GM23338 (cell line): ENCODE measurements at regions not wholly inside any gene's neighbourhood (a gene's known extent, or its start where the extent isn't known, plus 50 kb on each side); places are given as distances from the start of the nearest gene placed in this dataset.

Experiments
- ATAC-seq: fragments of 200-7000 bp; cut with Tn5 transposase; 3 replicates; pipeline ENCODE4 v1.9.1; 2020
- DNase-seq: peaks from one replicate; pipeline ENCODE4 v3.0.0-alpha.2; 2015; ENCODE audit warnings: low spot score
- H2AFZ ChIP-seq: fragments of 200-600 bp; sonication (generic); 2 replicates; pipeline ENCODE4 v1.8.0; 2016; ENCODE audit warnings: antibody characterized with exemption, mild to moderate bottlenecking, moderate library complexity
- H3F3A ChIP-seq: fragments of 200-600 bp; sonication (generic); replicated peaks from 2 replicates; pipeline ENCODE4 v1.8.0; 2017; ENCODE audit warnings: antibody characterized with exemption, mixed run types, low read depth
- H3K27ac ChIP-seq: fragments of 200-600 bp; sonication (generic); 2 replicates; pipeline ENCODE4 v1.6.1; 2016; ENCODE audit warnings: low read depth
- H3K27me3 ChIP-seq: fragments of 200-600 bp; sonication (generic); 2 replicates; pipeline ENCODE4 v1.8.0; 2016; ENCODE audit warnings: mild to moderate bottlenecking, mixed run types, moderate library complexity; ENCODE audit not compliant: insufficient read depth
- H3K36me3 ChIP-seq: fragments of 200-600 bp; sonication (generic); 2 replicates; pipeline ENCODE4 v1.8.0; 2016; ENCODE audit warnings: mild to moderate bottlenecking; ENCODE audit not compliant: insufficient read depth
- H3K4me1 ChIP-seq: fragments of 200-600 bp; sonication (generic); 2 replicates; pipeline ENCODE4 v1.8.0; 2016; ENCODE audit warnings: mild to moderate bottlenecking, moderate library complexity; ENCODE audit not compliant: insufficient read depth
- H3K4me2 ChIP-seq: fragments of 200-600 bp; sonication (generic); 2 replicates; pipeline ENCODE4 v1.7.1; 2017; ENCODE audit warnings: mixed run types
- H3K4me3 ChIP-seq: fragments of 200-600 bp; sonication (generic); 2 replicates; pipeline ENCODE4 v1.6.1; 2016; ENCODE audit warnings: mixed run types
- H3K79me2 ChIP-seq: fragments of 200-600 bp; sonication (generic); replicated peaks from 2 replicates; pipeline ENCODE4 v1.8.0; 2017; ENCODE audit warnings: mild to moderate bottlenecking; ENCODE audit not compliant: insufficient read depth
- H3K9me2 ChIP-seq: fragments of 200-600 bp; sonication (generic); 2 replicates; pipeline ENCODE4 v1.8.0; 2017; ENCODE audit not compliant: insufficient read depth
- H4K20me1 ChIP-seq: fragments of 200-600 bp; sonication (generic); replicated peaks from 2 replicates; pipeline ENCODE4 v1.8.0; 2017; ENCODE audit warnings: mild to moderate bottlenecking; ENCODE audit not compliant: insufficient read depth
- H3K27ac Mint-ChIP-seq: 2 replicates; pipeline ENCODE4 v1.8.0; 2020; ENCODE audit warnings: inconsistent platforms, mild to moderate bottlenecking, moderate library complexity, mixed read lengths
- H3K27me3 Mint-ChIP-seq: 3 replicates; pipeline ENCODE4 v1.8.0; 2022; ENCODE audit warnings: low read depth, mild to moderate bottlenecking, moderate library complexity, mixed read lengths, inconsistent platforms; ENCODE audit not compliant: insufficient read depth, poor library complexity
- H3K36me3 Mint-ChIP-seq: 3 replicates; pipeline ENCODE4 v1.8.0; 2021; ENCODE audit warnings: low read depth, mild to moderate bottlenecking, inconsistent platforms, moderate library complexity, mixed read lengths
- H3K4me1 Mint-ChIP-seq: 3 replicates; pipeline ENCODE4 v1.8.0; 2020; ENCODE audit warnings: mild to moderate bottlenecking, inconsistent platforms, mixed read lengths
- H3K4me3 Mint-ChIP-seq: 3 replicates; pipeline ENCODE4 v1.8.0; 2021; ENCODE audit warnings: moderate library complexity, mild to moderate bottlenecking, inconsistent platforms, mixed read lengths
- H3K9me3 Mint-ChIP-seq: 3 replicates; pipeline ENCODE4 v1.8.0; 2020; ENCODE audit warnings: moderate library complexity, mild to moderate bottlenecking, inconsistent platforms, mixed read lengths
- CTCF ChIP-seq, 2 experiments: fragments of 200-600 bp in 1 of 2; sonication (generic) in 1 of 2; conservative IDR thresholded peaks; 2 replicates each; pipeline versions ENCODE4 v1.5.1 to v1.6.1; 2016 to 2017; ENCODE audit warnings: antibody characterized with exemption in 2 of 2, low read depth in 2 of 2, mild to moderate bottlenecking in 2 of 2, moderate library complexity in 1 of 2
- ETS1 ChIP-seq: IDR thresholded peaks from 2 replicates; pipeline ENCODE4 v1.6.1; 2016; ENCODE audit warnings: antibody characterized with exemption
- EZH2 ChIP-seq: fragments of 200-600 bp; sonication (generic); IDR thresholded peaks from one replicate; pipeline ENCODE4 v1.8.0; 2017; ENCODE audit warnings: antibody characterized with exemption, mild to moderate bottlenecking, low read depth; ENCODE audit not compliant: unreplicated experiment
- EZH2phosphoT487 ChIP-seq: fragments of 200-600 bp; sonication (generic); IDR thresholded peaks from one replicate; pipeline ENCODE4 v1.8.1; 2018; ENCODE audit warnings: antibody characterized with exemption; ENCODE audit not compliant: unreplicated experiment
- JUNB ChIP-seq: IDR thresholded peaks from one replicate; pipeline ENCODE4 v1.6.1; 2016; ENCODE audit warnings: antibody characterized with exemption; ENCODE audit not compliant: unreplicated experiment
- NANOG ChIP-seq: IDR thresholded peaks from 2 replicates; pipeline ENCODE4 v1.6.1; 2016; ENCODE audit warnings: antibody characterized with exemption, borderline replicate concordance
- POLR2AphosphoS5 ChIP-seq: IDR thresholded peaks from 2 replicates; pipeline ENCODE4 v1.6.1; 2016; ENCODE audit warnings: antibody characterized with exemption, low read depth
- REST ChIP-seq: IDR thresholded peaks from one replicate; pipeline ENCODE4 v1.6.1; 2018; ENCODE audit warnings: antibody characterized with exemption; ENCODE audit not compliant: unreplicated experiment
- STAT1 ChIP-seq: IDR thresholded peaks from one replicate; pipeline ENCODE4 v1.6.1; 2016; ENCODE audit warnings: antibody characterized with exemption; ENCODE audit not compliant: unreplicated experiment
- ZNF114 ChIP-seq: fragments of 250-450 bp; sonication (Bioruptor Pico); IDR thresholded peaks from 2 replicates; pipeline ENCODE4 v1.5.0; 2020; ENCODE audit warnings: mild to moderate bottlenecking, moderate library complexity
- ZNF331 ChIP-seq: fragments of 250-450 bp; sonication (Bioruptor Pico); IDR thresholded peaks from 2 replicates; pipeline ENCODE4 v1.5.0; 2020; ENCODE audit warnings: low read depth, mild to moderate bottlenecking, moderate library complexity

GRCh38 chrX:20591246-20591645, 324.5 kb upstream of the RPS6KA3 start:
- Histone ChIP-seq H3K4me2 (no peak overlapping the region), H4K20me1 (no peaks in the 10 kb centered on the region), H3K27ac (no peak overlapping the region), H3K9me2 (no peaks in the 10 kb centered on the region), H3K79me2 (no peaks in the 10 kb centered on the region), H3K27me3 (no peaks in the 10 kb centered on the region), H3K4me3 (no peak overlapping the region), H3F3A (no peaks in the 10 kb centered on the region), H3K36me3 (no peaks in the 10 kb centered on the region), H3K4me1 (no peaks in the 10 kb centered on the region), H2AFZ (no peak overlapping the region)
- Mint-ChIP-seq H3K27ac (no peak overlapping the region), H3K4me1 (peaks cover 6% of the 10 kb centered on the region; the same call in 2 of the 3 replicates), H3K36me3 (peaks cover 2% of the 10 kb centered on the region; the same call in 1 of the 3 replicates), H3K4me3 (no peak overlapping the region), H3K9me3 (peaks cover 3% of the 10 kb centered on the region; the same call in 2 of the 3 replicates), H3K27me3 (no peaks in the 10 kb centered on the region)
- ATAC-seq (no peak), DNase-seq (no peak)
- TF ChIP-seq EZH2 (no peak), POLR2AphosphoS5 (no peak), ETS1 (no peak), ZNF331 (no peak), NANOG (no peak)

GRCh38 chrX:20585782-20586181, 319.1 kb upstream of the RPS6KA3 start:
- no peak overlapping the region for H3K27ac Mint-ChIP-seq
- no peak for ATAC-seq
- H3K4me1 Mint-ChIP-seq = peaks cover 6% of the 10 kb centered on the region; the same call in 2 of the 3 replicates
- TF ChIP-seq REST (no peak), NANOG (no peak), EZH2phosphoT487 (no peak), EZH2 (no peak), ETS1 (no peak), STAT1 (no peak), ZNF331 (no peak), POLR2AphosphoS5 (no peak), JUNB (no peak), CTCF (conservative IDR thresholded peaks at IDR 0.05; ENCODE audit: low read depth in 2 of 2) (no peak), ZNF114 (CRISPR knock-in tag) (no peak)

More at GRCh38 chrX:20585782-20586181, 319.1 kb upstream of the RPS6KA3 start:
- peaks cover 3% of the 10 kb centered on the region; the same call in 1 of the 3 replicates for H3K9me3 Mint-ChIP-seq
- no peak overlapping the region for H3K4me3 Mint-ChIP-seq
- H3K4me2 ChIP-seq = no peak overlapping the region
- no peaks in the 10 kb centered on the region for H3F3A ChIP-seq
- no peaks in the 10 kb centered on the region for H3K9me2 ChIP-seq
- no peaks in the 10 kb centered on the region for H3K4me1 ChIP-seq
- H3K36me3 Mint-ChIP-seq = 0 out of 3 replicates have a peak, but pooled peaks cover under 1% of the 10 kb centered on the region
- no peak for DNase-seq
- no peaks in the 10 kb centered on the region for H3K79me2 ChIP-seq
- no peak overlapping the region for H3K4me3 ChIP-seq
- H3K27me3 Mint-ChIP-seq = no peaks in the 10 kb centered on the region
- H2AFZ ChIP-seq = no peak overlapping the region
- H3K27ac ChIP-seq = no peak overlapping the region
- no peaks in the 10 kb centered on the region for H4K20me1 ChIP-seq
- no peaks in the 10 kb centered on the region for H3K27me3 ChIP-seq
- no peaks in the 10 kb centered on the region for H3K36me3 ChIP-seq
